Endothelial cell of umbilical vein (primary cell): ENCODE measurements at regions not wholly inside any gene's neighbourhood (a gene's known extent, or its start where the extent isn't known, plus 50 kb on each side); places are given as distances from the start of the nearest gene placed in this dataset.

Experiments
- JUN ChIP-seq: IDR thresholded peaks from 2 replicates; pipeline ENCODE4 v1.6.1; 2011; ENCODE audit warnings: borderline replicate concordance, low read depth; ENCODE audit not compliant: insufficient read length, insufficient read depth
- TF ChIP-seq, protein P1 (sequence below), 2 donors: IDR thresholded peaks; 1 replicate in 1 of 2; 2 replicates in 1 of 2; pipeline ENCODE4 v1.5.1; 2011; ENCODE audit warnings: low read length in 2 of 2, mild to moderate bottlenecking in 2 of 2, moderate library complexity in 2 of 2, control low read depth in 1 of 2, inconsistent platforms in 1 of 2, low read depth in 1 of 2; ENCODE audit not compliant: insufficient read depth in 1 of 2; ENCODE audit errors: extremely low read depth in 1 of 2

DNA sequence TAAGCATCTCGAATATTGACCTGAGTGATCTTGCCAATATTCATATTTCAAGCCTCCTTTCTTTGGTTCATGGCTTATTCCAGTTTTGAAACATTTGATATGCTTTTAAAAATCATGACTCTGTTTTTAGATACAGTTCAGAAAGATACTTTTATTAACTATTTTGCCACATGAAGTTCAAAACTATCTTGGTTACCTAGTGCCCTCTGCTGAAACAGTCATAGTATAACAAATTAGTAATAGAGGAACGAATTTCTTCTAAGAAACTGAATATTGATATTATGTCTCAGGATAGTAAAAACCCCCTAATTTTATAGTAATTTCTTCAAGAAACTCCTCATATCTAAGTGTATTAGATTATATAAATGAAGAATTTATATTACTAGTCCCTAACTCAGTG lies 52.6 kb upstream of the RC3H1 start:
- TF ChIP-seq, protein P1, sequence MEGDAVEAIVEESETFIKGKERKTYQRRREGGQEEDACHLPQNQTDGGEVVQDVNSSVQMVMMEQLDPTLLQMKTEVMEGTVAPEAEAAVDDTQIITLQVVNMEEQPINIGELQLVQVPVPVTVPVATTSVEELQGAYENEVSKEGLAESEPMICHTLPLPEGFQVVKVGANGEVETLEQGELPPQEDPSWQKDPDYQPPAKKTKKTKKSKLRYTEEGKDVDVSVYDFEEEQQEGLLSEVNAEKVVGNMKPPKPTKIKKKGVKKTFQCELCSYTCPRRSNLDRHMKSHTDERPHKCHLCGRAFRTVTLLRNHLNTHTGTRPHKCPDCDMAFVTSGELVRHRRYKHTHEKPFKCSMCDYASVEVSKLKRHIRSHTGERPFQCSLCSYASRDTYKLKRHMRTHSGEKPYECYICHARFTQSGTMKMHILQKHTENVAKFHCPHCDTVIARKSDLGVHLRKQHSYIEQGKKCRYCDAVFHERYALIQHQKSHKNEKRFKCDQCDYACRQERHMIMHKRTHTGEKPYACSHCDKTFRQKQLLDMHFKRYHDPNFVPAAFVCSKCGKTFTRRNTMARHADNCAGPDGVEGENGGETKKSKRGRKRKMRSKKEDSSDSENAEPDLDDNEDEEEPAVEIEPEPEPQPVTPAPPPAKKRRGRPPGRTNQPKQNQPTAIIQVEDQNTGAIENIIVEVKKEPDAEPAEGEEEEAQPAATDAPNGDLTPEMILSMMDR (IDR thresholded peaks at IDR 0.05; ENCODE audit: extremely low read depth in 1 of 2, insufficient read depth in 1 of 2, low read depth in 1 of 2, low read length in 2 of 2) = peak; percentile 2 to 10
- TF ChIP-seq JUN = no peak
